ENCODE measurements at regions not wholly inside any gene's neighbourhood (a gene's known extent, or its start where the extent isn't known, plus 50 kb on each side); places are given as distances from the start of the nearest gene placed in this dataset.

DNA sequence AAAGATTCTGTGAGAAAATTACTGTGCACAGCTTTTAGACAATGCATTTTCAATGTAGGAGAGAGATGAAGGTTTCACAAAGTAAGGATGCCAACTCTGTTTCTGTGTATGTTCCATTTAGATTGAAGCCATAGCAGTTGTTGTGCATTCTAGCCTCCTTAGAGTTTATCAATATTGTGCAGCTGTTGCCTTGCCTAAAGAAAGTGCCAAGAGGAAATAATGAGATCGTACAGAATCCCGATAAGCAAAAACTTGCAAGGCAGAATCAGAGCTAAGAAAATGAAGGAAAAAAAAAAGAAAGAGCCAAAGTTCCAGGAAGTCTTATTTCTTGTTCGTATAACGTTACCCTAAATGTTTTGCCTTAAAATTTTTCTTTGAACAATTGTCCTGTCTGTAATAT lies 965.0 kb downstream of the DCDC2C start:
- TF ChIP-seq POLR2A (IDR thresholded peaks at IDR 0.05): no peak
- TF ChIP-seq CTCF (IDR thresholded peaks at IDR 0.05): no peak

All from lower leg skin (tissue), 3 donors.